ENCODE measurements at regions not wholly inside any gene's neighbourhood (a gene's known extent, or its start where the extent isn't known, plus 50 kb on each side); places are given as distances from the start of the nearest gene placed in this dataset.
A peak's percentile ranks its signal among the peaks of the same experiment; 100 is the strongest.
"Not testable (repeated sequence)": the region's sequence is repeated elsewhere in the genome, so short reads cannot be mapped to it uniquely, and the experiment has no call there.

GRCh38 chr7:142523821-142524460 is 225.3 kb upstream of the PRSS1 start:
- no peak for DNase-seq

DNA sequence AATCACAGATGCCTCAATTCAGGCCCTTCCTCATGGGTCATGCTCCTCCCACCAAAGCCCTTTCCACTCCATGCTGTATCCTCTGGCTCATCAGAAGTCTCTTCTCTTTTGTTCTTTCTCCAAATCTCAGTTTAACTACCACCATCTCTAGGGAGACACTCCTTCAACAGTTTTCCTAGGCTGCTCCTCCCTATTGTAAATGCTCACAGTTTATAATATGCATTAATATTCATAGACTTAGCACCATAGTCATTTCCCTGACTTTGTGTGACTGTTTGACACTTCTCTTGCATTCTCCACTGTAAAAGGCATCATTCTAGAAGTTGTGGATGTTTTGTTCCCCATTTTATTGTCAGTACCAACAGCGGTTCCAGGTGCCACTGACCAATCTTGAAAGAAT is 226.5 kb upstream of the PRSS1 start:
- DNase-seq = no peak

DNA sequence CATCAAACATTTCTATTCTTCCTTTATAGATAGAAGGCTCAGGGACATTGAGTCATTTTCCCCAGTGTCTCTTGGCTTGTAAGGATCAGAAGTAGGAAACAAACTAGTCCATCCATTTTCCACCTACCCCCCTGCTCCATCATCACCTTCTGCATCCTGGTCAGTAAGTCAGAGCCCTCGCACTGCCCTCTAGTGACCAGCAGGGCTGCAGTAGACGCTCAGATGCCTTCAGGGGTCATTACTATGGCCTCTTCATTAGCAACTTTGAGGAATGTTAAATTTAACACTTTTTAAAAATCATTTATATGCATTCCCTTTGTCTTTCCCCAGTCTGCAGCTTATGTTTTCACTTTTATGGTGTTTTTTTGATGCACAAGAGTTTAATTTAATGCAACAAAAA is 228.4 kb upstream of the PRSS1 start:
- peak; percentile 32 for DNase-seq

DNA sequence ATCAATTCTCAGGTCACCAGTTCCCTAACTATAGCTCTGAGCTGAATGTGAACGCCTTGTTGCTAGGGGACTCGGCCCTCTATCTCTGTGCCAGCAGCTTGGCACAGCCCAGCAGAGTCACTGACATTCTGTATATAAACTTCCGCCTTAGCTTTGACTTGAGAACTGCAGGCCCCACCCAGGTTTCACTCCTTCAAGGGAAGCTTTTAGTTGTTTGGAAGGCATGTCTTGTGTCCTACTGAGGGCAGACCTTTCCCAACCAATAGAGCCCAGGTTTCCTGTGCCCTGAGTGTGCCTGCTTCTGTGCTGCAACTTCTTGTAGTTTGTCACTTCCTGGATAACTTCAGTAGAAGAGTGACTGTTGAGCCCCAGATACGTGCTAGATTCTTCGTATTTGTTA is 228.8 kb upstream of the PRSS1 start:
- DNase-seq = not testable (repeated sequence)

GRCh38 chr7:142519079-142520078 is 229.9 kb upstream of the PRSS1 start:
- no peak for DNase-seq

DNA sequence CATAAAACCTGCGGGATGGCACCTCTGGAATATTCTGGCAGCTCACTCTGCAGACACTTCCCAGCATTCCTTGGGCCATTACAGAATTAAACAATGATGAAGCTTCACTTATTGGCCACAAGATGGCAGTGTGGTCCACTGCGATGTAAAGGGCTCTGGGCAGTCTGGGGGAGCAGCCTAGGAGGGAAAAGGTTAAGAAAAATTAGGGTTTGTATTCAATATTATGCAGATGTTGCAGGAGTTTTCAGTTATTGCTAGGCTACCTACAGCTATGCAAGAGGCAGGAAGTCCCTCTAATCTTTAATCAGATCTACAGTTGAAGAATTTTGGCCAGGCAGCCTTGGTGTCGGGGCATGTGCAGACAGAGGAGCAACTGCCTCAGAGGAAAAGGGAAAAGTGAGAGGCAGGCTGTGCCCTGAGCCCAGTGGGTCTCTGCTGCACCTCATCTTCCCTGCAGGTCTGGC is 233.2 kb upstream of the PRSS1 start:
- peak; percentile 66 for DNase-seq

GRCh38 chr7:142514716-142515115 is 234.6 kb upstream of the PRSS1 start:
- not testable (repeated sequence) for DNase-seq

- DNase-seq = no peak
Measured at GRCh38 chr7:142513178-142513955, 235.9 kb upstream of the PRSS1 start.

DNA sequence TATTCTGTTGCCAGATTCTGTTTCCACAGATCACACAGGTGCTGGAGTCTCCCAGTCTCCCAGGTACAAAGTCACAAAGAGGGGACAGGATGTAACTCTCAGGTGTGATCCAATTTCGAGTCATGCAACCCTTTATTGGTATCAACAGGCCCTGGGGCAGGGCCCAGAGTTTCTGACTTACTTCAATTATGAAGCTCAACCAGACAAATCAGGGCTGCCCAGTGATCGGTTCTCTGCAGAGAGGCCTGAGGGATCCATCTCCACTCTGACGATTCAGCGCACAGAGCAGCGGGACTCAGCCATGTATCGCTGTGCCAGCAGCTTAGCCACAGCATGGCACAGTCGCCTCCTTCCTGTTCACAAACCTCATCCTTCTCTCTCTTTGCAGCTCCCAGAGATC is 237.5 kb upstream of the PRSS1 start:
- DNase-seq = no peak

- no peak for DNase-seq
Measured at GRCh38 chr7:142511374-142511773, 237.9 kb upstream of the PRSS1 start.

- DNase-seq = not testable (repeated sequence)
Measured at GRCh38 chr7:142509235-142509634, 240.0 kb upstream of the PRSS1 start.

GRCh38 chr7:142508251-142508650 is 241.0 kb upstream of the PRSS1 start:
- no peak for DNase-seq

GRCh38 chr7:142507799-142508198 is 241.5 kb upstream of the PRSS1 start:
- DNase-seq = no peak

DNA sequence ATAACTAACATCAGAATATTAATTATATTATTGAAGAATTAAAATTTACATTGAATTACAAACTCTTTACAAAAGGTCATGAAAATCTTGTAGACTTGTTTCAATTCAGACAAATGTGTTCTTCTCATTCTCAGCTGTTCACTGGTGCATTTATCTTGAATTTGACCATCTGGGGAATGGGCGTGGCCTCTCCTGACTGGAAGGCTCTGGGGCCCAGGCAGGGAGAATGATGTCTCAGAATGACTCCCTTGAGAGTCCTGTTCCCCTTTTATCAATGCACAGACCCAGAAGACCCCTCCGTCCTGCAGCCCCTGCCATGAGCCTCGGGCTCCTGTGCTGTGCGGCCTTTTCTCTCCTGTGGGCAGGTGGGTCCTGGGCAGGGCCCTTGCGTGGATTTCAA is 242.2 kb upstream of the PRSS1 start:
- not testable (repeated sequence) for DNase-seq

DNA sequence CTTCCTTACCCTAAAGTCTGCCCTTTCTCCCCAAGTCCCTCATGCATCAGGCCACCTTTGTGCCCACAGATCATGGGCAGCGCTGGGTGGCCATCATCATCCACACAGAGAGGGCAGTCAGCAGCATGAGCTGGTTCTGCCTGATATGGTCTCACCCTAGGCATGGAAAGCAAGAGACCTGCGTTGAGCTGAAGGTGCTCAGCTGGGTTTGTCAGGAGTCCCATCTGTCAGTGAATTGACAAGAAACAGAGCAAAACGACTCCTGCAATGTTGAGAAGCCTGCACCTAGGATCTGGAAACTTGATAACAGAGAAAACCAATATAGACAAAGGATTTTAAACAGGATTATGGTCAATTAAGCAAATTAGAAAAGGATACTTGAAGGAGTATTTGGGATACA is 242.7 kb upstream of the PRSS1 start:
- DNase-seq = no peak

DNA sequence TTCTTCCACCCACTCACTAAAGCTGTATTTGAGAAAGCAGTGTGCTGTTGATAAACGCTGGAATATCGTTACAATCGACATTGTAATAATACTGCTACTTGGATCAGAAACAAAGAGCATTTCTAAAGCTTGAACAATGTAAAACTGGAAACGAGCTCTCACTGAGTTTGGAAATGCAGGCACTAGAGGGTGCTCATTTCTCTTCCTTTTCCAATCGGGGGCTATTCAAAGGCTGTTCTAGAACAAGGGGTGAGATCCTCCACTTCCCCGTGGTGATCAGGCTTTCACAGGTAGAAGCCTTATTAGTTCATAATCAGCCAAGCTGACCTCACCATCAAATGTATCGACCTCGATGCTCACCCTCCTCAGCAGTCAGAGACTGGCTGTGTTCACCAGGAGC is 245.3 kb upstream of the PRSS1 start:
- not testable (repeated sequence) for DNase-seq

- no peak for DNase-seq
Measured at GRCh38 chr7:142503036-142503435, 245.2 kb upstream of the PRSS58 start.

DNA sequence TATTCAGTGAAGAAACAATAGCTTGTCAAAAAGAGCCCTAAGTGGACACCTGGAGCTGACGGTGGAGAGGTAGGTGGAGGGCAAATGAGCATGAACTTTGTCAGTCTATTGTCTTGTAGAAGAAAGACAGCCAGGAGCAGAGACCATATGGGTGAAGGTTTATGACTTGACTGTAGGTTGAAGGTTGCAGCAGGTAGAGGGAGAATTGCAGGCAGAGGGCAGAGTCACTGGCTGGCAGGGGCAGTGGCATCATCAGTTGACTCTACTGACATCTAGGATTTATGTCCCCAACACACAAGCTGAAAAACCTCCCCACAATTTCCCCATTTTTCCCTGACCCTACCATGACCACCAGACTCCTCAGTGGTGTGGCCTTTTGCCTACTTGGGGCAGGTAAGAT is 243.6 kb upstream of the PRSS58 start:
- no peak for DNase-seq

DNA sequence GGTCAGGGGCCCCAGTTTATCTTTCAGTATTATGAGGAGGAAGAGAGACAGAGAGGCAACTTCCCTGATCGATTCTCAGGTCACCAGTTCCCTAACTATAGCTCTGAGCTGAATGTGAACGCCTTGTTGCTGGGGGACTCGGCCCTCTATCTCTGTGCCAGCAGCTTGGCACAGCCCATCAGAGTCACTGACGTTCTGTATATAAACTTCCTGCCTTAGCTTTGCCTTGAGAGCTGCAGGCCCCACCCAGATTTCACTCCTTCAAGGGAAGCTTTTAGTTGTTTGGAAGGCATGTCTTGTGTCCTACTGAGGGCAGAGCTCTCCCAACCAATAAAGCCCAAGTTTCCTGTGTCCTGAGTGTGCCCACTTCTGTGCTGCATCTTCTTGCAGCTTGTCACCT is 242.5 kb upstream of the PRSS58 start:
- no peak for DNase-seq

- DNase-seq = no peak
Measured at GRCh38 chr7:142499635-142500034, 241.8 kb upstream of the PRSS58 start.

DNA sequence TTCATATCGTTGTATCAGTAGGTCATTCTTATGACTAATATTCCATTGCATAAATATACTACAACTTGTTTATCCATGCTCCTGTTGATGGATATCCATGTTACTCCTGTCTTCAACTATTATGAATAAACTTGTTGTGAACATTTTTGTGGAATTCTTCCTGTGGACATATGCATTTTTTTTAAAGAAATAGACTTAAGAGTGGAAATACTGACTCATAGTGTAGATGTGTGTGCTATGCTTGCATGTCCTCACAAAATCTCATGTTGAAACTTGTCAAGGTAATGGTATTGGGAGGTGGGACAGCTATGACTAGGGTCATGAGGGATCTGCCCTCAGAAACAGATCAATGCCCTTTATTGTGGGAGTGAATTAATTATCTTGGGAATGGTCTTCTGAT is 240.5 kb upstream of the PRSS58 start:
- DNase-seq = no peak

DNA sequence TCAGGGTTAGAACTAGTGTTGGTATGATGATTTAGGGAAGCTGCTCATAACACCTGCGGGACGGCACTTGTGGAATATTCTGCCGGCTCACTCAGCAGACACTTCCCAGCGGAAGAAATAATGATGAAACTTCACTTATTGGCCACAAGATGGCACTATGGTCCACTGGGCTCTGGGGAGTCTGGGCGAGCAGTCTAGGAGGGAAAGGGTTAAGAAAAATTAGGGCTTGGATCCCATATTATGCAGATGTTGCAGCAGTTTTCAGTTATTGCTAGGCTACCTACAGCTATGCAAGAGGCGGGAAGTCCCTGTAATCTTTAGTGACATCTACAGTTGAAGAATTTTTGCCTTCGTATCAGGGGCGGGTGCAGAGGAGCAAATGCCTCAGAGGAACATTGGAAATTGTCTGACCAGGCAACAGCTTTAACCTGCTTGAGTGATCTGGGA is 238.7 kb upstream of the PRSS58 start:
- peak; percentile 43 for DNase-seq

DNA sequence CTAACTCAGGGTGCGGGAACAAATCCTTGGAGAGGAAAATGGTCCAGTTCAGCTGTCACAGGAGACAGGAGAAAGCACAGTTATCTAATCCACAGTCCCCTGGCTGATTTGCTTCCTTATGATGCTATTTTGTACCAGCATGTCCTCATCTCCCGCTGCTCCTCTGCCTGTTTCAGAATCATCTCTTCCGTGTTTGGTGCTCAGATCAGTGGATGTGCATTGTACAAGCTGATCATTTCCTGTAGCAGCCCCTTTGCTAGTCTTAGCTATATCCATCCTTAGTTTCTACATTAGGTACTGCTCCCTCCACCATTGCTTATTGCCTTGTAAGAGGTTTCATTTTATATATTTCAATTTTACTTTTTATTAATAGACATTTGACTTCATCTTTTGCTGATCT is 238.0 kb upstream of the PRSS58 start:
- not testable (repeated sequence) for DNase-seq
